HG03097 (cell line): ENCODE measurements at regions not wholly inside any gene's neighbourhood (a gene's known extent, or its start where the extent isn't known, plus 50 kb on each side); places are given as distances from the start of the nearest gene placed in this dataset.

ENCODE experiments used
- ATAC-seq: cut with Tn5 transposase; IDR thresholded peaks from one replicate; pipeline ENCODE4 v1.9.1; 2021; ENCODE audit not compliant: unreplicated experiment, low FRiP score

DNA sequence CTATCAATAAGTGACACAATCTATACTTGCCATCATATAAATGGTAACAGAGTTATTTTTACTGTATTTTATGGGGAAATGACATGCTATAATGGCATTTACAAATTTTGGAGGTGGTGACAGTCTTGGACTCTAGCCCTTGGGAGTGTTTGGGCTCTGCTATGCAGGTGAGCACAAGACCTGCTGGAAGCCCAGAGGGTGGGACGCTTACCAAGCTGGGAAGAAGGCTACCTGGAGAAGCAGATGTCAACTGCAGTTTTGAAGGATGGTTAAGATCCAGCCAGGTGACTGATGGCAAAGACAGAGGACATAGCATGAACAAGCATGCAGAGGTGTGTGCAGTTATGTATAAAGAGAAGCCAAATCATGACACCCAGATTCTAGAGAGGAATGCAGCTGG, 346.9 kb downstream of the MYCN start:
- ATAC-seq, result no peak

DNA sequence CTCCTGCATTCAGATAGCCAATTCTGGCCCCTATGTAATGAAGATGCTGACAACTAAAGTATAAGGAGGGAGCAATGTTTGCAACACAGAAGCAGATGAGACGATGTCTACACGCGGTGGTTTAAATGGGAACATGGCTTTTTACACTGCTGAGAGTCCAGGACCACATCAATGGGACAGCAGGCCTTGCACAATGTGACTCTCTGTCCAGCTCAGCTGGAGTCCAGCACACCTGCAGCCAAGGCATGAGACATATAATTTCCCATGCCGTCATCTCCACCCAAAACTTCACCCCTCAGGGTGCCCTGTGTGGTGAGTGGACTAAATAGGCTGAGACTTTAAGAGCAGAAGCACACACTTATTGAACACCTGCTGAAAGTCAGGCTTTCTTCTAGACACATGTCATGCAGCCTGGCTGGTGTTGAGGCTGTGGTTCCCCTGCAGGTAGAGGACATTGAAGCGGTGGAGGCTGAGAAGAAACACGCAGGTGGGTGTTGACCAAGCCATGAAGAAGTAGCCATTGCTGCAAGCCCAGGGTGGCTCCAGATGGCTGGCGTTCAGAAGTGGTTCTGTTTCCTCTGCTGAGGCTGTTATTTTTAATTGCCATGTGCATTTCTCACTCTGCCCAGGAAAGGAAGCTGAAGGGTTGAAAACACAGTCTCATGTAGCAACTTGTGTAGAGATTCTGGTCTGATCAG, 345.6 kb downstream of the MYCN start:
- ATAC-seq, result no peak

DNA sequence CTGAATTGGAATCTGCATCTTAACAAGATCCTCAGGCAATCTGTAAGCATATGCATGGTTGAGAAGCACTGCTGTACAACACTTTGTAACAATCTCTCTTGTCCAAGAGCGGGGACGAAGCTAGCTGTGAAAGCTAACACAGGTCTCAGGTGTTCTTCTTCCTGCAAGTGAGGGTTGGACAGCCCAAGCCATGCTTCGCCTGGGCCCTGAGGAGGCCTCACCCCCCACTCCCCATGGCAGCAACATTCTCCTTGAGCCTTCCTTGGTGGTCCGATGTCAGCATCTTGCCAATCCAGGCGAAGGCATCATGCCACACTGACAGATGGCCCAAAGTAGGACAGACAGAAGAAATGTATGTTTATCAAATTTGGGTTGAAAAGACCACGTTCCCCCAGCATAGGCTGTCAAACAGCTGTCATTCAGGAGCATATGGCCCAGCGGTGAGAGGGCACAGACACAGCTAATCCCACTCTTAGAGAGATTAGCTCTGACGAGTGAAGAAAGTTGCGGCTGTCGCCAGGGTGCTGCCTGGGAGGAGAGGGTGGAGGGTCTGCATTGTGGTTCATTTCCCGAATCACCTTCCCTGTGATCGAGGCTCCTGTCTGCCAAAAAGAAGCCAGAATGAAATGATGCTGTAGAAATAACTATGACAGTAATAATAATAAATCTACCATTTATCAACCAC, 344.7 kb downstream of the MYCN start:
- ATAC-seq, result no peak

DNA sequence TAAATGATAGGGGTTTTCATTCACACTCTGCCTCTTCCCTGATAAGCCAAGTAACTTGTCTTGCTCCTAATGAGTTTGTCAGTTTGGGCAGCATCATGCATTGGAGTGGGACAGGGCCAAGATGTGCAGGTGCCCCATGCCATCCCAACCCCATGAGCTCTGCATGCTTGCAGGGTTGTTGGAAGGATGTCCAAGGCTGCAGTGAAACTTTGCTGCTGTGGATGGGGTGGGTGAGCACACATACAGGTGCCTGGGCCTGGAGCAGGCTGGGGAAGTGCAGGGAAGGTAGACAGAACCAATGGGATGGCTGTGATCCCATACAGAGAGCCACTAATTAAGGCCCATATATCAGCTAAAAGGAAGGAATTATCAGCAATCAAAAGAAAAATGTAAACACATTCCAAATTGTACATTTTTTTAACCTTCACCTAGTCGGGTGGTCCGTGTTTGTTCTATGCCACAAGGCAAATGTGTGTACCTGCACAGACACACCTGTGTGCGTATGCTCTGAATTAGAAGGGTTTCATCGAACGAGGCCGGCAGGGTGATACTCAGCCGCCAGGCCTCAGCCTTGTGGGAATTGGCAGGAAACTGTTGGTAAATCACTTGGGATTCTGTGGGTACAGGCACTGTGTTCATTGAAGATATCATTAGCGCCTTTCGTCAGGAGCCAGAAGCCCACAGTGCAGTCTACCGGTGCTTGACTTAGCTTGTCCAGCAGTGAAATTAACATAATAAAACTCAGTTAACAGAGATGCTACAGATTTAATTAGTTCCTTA, 342.9 kb downstream of the MYCN start:
- no peak for ATAC-seq

DNA sequence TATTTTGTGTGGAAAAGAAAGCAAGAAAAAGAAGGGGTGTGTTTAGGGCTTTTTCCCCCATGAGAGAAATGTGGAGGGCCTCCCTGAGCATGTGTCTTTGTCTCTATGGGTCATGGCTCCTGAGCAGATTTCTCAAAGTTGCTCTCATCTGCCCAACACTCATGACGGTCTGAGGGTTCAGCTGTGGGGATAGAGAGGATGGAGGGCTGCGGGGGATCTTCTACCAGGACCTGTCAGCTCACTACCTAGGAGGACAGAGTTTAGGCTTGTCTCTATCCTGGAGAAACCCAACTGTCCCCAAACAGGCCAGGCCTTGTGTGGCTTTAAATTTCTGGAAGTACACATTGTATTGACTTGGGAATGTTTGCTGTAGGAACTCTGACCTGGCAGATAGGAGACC, 342.2 kb downstream of the MYCN start:
- ATAC-seq, result no peak

DNA sequence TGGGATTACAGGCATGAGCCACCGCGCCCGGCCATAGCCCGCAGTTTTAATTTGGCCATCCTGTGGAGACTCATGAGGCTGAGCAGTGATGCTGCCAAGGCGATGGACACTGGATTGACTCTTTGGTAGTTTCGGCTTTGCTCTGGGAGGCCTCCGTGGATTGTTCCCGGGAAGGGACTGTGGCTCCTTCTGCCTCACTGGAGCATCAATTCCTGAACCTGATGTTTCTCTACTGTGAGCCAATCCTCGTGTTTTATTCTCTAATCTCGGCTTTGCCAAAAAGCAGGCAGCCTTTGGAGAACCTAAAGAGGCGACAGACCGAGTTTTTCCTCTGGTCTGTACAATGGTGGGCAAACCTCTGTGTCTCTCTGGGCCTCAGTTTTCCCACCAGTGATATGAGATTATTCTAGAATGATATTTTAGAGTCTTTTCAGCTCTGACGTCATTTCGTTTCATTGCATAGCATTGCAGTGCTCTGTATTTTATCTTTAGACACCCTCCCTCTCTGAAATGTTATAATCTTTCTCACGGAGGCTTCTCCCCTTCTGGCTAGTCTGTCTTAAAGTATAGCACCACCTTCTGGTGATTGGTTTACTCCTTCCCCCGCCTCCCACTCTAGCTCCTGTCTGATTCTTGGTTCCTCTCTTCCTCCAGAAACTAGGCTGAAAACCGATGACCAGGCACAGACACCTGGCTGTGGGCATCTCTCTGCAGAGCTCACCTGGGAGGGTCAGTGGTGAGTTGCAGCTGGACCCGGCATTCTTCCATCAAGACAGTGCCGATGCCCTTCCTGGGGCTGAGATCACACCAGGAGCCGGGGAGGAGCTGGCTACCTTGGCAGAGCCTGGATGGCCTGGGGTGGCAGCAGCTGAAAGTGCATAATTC, 341.3 kb downstream of the MYCN start:
- no peak for ATAC-seq

DNA sequence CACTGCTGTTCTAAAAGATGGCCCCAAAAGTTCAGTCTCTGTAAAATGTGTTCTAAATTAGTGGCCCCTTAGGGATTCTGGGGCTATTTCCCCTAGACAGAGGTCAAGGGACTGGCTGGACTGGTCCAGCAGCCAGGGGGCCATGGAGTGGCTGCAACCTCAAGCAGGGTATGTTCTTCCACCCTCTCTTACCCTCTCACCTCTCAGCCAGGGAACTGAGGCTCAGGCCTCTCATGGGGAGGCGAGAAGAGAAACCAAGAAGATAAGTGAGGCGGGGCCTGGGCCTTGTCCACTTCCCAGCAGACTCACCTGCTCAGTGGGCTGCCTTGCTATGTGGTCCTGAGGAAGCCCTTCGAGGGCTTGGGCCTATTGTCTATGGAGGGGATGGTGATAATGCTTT, 339.7 kb downstream of the MYCN start:
- no peak for ATAC-seq

DNA sequence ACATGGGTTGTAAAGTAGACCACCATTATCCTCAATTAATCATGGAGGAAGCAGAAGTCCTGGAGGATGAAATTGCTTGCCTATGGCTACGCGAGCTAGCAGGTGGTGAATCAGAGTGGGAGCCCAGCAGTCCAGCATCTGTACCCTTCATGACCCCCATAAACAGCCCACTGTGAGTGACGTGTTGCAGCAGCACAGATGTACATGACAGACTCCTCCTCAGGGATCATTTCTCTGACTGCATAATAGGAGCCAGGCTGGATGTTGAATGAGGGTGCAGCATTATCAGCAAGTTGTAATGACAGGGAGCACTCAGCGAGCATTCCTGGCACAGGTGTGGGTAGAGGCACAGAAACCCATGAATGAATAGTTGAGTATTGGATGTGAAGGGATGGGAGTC, 339.3 kb downstream of the MYCN start:
- ATAC-seq, result no peak

DNA sequence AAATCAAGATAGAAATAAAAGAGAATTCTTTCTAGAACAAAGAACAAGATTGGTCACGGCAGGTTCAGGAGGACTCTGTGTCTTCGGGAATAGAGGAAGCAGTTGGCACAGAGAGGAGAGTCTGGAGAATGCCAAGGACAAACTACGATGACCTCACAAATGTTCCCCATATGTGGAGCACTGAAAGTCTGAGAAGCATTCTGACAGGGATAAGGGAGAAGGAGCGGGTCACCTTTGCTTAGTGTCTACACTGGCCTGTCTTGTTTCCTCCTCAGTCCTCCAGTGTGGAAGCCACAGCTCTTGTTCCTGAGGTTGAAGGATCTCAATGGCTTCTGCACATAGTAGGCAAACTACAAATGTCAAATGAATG, 338.8 kb downstream of the MYCN start:
- ATAC-seq, result no peak

DNA sequence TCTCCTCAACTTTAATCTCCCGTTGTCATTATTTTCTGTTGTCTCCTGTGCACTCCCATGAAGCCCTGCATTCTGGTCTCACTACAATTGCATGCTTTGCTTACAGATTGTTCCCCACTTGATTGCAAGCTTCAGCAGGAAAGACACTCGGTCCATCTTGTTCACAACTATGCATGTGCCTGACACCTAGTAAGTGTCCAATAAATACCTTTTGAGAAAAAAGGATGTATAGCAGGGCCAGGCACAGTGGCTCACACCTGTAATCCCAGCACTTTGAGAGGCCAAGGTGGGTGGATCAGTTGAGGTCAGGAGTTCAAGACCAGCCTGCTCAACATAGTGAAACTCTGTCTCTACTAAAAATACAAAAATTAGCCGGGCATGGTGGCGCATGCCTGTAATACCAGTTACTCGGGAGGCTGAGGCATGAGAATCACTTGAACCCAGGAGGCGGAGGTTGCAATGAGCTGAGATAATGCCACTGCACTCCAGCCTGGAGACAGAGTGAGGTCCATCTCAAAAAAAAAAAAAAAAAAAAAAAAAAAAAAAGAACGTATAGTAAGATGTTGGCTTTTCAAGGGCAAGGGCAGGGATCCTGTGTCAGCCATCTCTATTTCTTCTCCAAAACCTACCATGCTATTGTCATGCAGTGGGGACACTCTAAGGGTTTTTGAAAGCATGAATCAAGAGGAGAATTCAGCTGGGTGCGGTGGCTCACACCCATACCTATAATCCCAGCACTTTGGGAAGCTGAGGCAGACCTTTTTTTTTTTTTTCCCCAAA, 338.3 kb downstream of the MYCN start:
- no peak for ATAC-seq

DNA sequence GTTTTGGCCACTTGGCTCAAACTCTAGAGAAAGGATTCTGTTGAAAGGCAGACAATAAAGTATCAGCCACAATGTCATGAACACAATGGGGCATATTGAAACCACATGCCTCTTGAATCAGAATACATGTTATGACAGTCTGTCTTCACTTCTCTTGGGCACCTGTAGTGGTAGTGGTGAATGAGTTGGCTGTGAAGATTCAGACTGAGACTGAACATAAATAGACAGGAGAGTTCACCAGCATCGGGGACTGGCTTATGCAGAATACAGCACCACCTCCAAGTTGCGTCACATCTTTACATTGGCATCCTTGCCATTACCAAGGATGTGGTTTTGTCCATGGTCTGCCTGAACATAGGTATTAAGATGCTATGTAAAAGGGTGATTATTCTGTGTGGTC, 336.8 kb downstream of the MYCN start:
- ATAC-seq, result no peak

DNA sequence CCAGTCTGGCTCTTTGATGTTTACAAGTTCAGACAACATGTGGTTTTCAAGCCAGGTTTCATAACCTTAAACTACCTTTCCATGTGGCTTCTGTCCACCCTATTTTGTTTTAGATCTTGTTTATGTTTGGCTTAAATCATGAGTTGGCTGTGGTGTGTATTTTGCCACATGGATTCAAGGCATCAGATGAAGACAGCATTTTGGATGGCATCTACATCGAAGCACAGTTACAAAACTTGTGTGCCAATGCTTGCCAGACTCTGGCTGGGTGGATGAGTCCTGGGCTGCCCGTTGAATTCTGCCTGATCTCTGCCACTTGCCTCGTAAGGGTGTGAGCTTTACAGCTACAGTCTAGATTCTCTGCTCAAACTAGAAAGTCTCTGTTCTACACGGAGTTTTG, 335.3 kb downstream of the MYCN start:
- ATAC-seq, result no peak

DNA sequence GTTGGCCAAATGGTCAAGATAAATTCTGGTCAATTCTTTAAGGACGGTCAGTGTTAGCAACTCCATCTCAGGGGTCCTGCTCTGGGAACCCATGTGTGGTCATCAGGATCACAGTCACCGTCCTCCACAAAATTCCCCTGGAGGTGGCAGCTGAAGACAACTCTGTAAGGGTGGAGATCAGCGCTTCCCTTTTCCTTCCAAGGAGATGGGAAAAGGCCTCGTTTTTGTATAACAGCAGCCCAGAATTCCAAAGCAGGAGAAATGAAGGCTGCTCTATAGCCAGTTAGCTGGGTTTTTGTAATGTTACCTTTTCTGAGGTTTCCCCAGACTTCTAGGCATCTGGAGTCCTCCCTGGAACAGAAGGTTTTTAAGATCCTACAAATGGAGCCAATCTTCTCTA, 334.8 kb downstream of the MYCN start:
- ATAC-seq, result no peak

DNA sequence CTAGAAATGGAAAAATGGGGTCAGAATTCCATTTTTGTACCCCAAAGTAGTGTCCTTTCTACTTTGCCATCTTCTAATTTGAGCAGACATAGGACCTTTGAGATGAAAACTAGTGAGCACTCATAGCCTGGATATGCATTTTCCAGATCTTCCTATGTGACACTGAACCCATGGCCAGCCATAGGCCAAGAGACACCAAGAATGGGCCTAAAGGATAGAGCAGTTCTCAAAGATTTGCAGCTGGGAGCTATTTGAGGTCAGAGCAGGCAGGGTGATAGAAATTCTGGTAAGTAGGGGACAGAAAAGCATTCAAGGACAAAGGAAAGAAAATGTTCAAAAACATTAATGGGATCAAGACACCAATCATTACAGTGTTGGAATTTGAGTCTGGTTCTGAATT, 332.8 kb downstream of the MYCN start:
- no peak for ATAC-seq

DNA sequence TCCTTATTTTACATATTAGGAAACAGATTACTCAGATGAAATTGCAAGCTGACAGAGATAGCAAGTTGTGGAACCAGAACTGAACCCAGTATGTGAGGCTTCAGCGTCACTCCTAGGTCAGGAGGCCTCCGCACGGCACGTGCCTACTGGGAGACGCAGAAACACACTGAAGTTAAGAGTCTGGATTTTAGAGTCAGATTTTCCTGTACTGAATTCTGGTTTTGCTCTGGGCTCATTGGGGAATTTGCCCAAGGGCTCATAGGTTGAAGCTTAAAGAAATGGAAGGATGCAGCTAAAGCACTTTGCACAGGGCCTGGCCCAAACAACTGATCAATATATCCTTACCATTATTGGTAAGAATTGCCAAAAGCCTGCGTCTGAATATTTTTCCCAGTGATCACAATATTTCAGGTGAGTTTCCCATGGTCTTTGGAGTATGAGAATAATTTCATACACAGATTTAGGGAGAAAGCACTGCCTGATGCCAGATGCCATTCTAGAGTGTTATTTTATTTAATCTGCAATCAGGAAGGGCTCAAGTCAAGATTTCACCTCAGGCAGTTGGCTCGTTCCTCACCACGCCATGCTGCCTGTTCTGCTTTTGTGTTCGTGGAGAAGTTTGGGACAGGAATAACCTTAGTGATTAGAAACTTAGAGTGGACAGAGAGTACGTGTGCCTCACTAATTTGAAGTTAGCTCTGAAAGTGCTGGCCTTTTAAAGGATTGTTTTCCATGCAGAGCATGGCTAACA, 331.9 kb downstream of the MYCN start:
- no peak for ATAC-seq

DNA sequence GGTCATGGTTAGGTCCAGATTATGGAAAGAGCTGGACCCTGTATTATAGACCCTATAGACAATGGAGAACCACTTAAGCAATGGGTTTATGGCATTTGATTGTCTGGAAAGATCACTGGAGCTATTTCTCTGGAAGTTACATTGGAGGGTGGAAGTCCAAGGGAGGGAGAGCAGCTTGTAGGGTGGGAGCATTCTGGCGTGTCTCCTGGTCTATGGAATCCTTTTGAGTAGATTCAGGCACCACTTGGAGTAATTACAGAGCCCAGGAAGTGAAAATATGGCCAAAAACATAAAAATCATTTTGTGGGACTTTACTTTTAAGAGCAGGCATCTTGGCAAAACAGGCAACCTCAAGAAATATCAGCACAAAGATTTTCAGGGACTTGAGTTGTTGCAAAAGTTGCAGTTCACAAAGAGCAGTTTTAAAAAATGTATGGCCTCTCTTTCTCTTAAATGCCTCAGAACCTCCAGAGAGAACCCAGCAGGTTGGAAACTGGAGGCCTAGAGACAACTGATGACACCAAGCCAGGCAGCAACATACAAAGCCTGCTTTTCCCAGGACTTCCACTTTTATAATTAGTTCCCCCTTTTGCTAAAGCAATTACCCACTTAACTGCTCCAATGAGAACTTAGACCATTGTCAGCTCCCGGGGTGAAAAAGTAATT, 331.0 kb downstream of the MYCN start:
- no peak for ATAC-seq

DNA sequence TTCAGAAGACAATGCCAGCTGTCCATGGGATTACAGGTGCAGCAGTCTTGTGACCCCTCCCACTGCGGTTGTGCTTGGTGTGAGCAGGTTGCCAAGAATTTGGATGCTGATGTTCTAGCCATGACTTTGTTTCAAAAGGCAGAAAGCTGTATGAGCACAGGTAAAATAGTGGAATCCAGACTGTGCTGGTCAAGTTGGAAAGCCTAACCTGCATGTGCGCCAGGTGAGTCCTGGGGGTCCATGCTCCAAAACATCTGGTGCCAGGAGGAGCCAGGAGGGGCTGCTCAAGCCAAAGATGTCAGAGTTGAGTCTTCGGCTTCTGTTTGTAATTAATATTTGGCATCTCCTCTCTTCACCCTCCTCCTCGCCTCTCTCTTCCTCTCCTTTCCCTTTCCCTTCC, 330.1 kb downstream of the MYCN start:
- no peak for ATAC-seq

DNA sequence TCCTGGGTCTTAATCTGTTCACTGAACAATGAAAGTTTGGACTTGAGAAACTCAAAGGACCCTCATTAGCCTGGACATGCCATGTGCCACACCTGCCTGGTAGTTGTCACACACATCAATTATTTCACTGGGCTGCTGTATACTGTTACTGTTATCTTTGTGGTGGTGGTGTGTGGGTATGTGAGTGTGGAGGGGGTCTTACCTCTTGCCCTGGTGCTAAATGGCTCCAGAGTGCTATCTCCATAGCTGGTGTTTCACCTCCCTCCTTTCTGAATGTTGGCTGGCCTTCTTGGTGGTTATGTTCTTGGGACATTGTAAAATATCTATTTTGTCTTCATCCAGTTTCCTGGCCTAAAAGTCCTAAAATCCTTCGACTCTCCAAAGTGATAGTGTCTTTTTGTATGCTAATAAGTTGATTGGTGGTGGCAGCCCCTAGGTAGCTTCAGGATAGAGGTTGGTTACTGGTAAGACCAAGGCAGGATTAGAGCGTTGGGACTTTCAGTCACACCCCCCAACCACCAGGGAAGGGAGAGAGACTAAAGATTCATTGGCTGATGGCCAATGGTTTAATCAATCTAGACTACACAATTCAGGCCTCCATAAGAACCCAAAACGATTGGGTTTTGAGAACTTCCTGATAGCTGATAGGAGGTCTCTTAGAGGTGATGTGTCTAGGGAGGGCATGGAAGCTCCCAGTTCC, 328.1 kb downstream of the MYCN start:
- no peak for ATAC-seq
